DOHH2 (cell line): ENCODE measurements at regions not wholly inside any gene's neighbourhood (a gene's known extent, or its start where the extent isn't known, plus 50 kb on each side); places are given as distances from the start of the nearest gene placed in this dataset.

Source experiments
- H3F3A ChIP-seq: fragments of 200-600 bp; sonication (generic), shearing (Covaris generic); 2 replicates; pipeline ENCODE4 v1.6.0; 2016; ENCODE audit warnings: antibody characterized with exemption, mild to moderate bottlenecking; ENCODE audit not compliant: control insufficient read depth, insufficient read depth
- H3K27ac ChIP-seq: fragments of 200-600 bp; sonication (generic); 2 replicates; pipeline ENCODE4 v1.5.1; 2014; ENCODE audit warnings: low read depth, mild to moderate bottlenecking, low read length, moderate library complexity
- H3K27me3 ChIP-seq: fragments of 200-600 bp; sonication (generic); 2 replicates; pipeline ENCODE4 v1.6.1; 2014; ENCODE audit warnings: mild to moderate bottlenecking, low read length, mixed read lengths; ENCODE audit not compliant: control insufficient read depth
- H3K36me3 ChIP-seq: fragments of 200-600 bp; sonication (generic); 2 replicates; pipeline ENCODE4 v1.6.1; 2014; ENCODE audit warnings: mild to moderate bottlenecking, low read length, moderate library complexity, mixed read lengths; ENCODE audit not compliant: control insufficient read depth
- H3K4me1 ChIP-seq: fragments of 200-600 bp; sonication (generic); 2 replicates; pipeline ENCODE4 v1.6.1; 2014; ENCODE audit warnings: mild to moderate bottlenecking, low read length, mixed read lengths; ENCODE audit not compliant: control insufficient read depth
- H3K4me2 ChIP-seq: fragments of 200-600 bp; sonication (generic); 2 replicates; pipeline ENCODE4 v1.6.0; 2014; ENCODE audit warnings: mild to moderate bottlenecking, low read length, moderate library complexity
- H3K4me3 ChIP-seq: fragments of 200-600 bp; sonication (generic); 2 replicates; pipeline ENCODE4 v1.5.1; 2014; ENCODE audit warnings: mild to moderate bottlenecking, low read length, mixed read lengths
- H3K79me2 ChIP-seq: fragments of 200-600 bp; sonication (generic); 2 replicates; pipeline ENCODE4 v1.6.1; 2014; ENCODE audit warnings: mild to moderate bottlenecking, low read length, mixed read lengths; ENCODE audit not compliant: control insufficient read depth
- H3K9me2 ChIP-seq: fragments of 200-600 bp; sonication (generic); replicated peaks from 2 replicates; pipeline ENCODE4 v1.6.1; 2014; ENCODE audit warnings: mild to moderate bottlenecking, low read length, mixed read lengths; ENCODE audit not compliant: control insufficient read depth
- H3K9me3 ChIP-seq: fragments of 200-600 bp; sonication (generic); 2 replicates; pipeline ENCODE4 v1.6.1; 2014; ENCODE audit warnings: antibody characterized with exemption, low read length, mixed read lengths; ENCODE audit not compliant: control insufficient read depth, insufficient read depth
- H4K20me1 ChIP-seq: fragments of 200-600 bp; sonication (generic); 2 replicates; pipeline ENCODE4 v1.6.0; 2014; ENCODE audit warnings: low read depth, mild to moderate bottlenecking, antibody characterized with exemption, low read length, moderate library complexity; ENCODE audit not compliant: control insufficient read depth, insufficient read depth
- EZH2phosphoT487 ChIP-seq: fragments of 200-600 bp; sonication (generic); IDR thresholded peaks from 2 replicates; pipeline ENCODE4 v1.6.1; 2017; ENCODE audit warnings: borderline replicate concordance, mild to moderate bottlenecking, antibody characterized with exemption, low read length, moderate library complexity, mixed read lengths
- TF ChIP-seq, protein P1 (sequence below): fragments of 200-600 bp; sonication (generic); IDR thresholded peaks from one replicate; pipeline ENCODE4 v1.5.1; 2014; ENCODE audit warnings: antibody characterized with exemption, mild to moderate bottlenecking, low read depth, low read length; ENCODE audit not compliant: poor library complexity, severe bottlenecking

DNA sequence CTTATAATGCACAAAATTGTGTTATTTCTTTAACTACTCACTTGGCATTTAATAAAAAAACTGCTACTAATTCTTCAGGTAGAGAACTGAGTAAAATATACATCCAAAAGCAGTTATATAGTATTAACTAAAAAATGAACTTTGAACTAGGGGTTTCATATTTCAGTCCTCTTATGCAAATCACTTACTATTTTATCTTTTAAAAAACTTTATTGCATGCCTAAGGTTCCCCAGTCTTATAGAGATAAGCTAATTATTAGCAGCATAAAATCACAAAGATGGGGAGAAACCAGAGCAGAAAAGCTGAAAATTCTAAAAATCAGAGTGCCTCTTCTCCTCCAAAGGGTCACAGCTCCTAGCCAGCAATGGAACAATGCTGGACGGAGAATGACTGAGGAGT is 228.0 kb downstream of the CALCRL start:
- Histone ChIP-seq H3K4me3 (no peak overlapping the region), H3F3A (no peaks in the 10 kb centered on the region), H3K9me3 (no peaks in the 10 kb centered on the region), H3K9me2 (no peaks in the 10 kb centered on the region), H3K27me3 (no peaks in the 10 kb centered on the region), H3K4me2 (no peak overlapping the region), H3K79me2 (no peaks in the 10 kb centered on the region), H3K4me1 (no peaks in the 10 kb centered on the region), H3K27ac (no peak overlapping the region), H3K36me3 (no peaks in the 10 kb centered on the region), H4K20me1 (no peaks in the 10 kb centered on the region)
- TF ChIP-seq, protein P1, sequence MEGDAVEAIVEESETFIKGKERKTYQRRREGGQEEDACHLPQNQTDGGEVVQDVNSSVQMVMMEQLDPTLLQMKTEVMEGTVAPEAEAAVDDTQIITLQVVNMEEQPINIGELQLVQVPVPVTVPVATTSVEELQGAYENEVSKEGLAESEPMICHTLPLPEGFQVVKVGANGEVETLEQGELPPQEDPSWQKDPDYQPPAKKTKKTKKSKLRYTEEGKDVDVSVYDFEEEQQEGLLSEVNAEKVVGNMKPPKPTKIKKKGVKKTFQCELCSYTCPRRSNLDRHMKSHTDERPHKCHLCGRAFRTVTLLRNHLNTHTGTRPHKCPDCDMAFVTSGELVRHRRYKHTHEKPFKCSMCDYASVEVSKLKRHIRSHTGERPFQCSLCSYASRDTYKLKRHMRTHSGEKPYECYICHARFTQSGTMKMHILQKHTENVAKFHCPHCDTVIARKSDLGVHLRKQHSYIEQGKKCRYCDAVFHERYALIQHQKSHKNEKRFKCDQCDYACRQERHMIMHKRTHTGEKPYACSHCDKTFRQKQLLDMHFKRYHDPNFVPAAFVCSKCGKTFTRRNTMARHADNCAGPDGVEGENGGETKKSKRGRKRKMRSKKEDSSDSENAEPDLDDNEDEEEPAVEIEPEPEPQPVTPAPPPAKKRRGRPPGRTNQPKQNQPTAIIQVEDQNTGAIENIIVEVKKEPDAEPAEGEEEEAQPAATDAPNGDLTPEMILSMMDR, result no peak
- no peak for TF ChIP-seq EZH2phosphoT487

DNA sequence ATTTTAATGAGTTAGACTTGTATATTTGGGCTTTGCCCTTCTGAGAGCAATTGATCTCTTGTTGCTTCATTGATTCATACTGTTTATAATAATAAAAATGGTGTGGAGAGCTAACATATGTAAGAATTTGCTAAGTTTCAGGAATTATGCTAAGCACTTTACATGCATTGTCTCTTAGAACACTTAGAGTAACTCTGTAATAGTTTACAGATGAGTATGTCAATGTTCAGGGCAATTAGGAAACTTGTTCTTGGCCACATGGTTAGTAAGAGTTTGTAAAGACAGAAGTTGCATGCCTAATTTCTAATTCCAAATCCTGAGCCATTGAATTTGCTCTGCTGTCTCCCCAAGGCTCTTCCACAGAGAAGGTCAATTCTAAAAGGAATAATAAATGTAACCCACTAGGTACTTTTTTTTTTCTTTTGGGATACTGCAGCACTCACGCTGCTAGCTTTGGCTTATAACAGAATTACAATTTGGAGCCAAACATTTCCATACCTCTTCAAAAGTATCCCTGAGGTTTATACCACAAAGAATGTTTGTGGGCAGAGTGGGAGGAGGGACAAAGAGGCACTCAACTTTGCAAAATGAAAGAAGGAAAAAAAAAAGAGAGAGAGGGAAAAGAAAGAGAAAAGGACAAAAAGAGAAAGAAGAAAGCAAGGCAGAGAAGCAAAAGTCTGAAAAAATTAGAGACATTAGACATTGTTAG is 232.4 kb downstream of the CALCRL start:
- Histone ChIP-seq H3K27ac (no peak overlapping the region), H4K20me1 (no peaks in the 10 kb centered on the region), H3F3A (no peaks in the 10 kb centered on the region), H3K4me1 (no peaks in the 10 kb centered on the region), H3K4me2 (no peak overlapping the region), H3K9me2 (no peaks in the 10 kb centered on the region), H3K27me3 (no peaks in the 10 kb centered on the region), H3K36me3 (no peaks in the 10 kb centered on the region), H3K9me3 (no peaks in the 10 kb centered on the region), H3K4me3 (no peak overlapping the region), H3K79me2 (no peaks in the 10 kb centered on the region)
- no peak for TF ChIP-seq EZH2phosphoT487
- TF ChIP-seq, protein P1, result no peak

DNA sequence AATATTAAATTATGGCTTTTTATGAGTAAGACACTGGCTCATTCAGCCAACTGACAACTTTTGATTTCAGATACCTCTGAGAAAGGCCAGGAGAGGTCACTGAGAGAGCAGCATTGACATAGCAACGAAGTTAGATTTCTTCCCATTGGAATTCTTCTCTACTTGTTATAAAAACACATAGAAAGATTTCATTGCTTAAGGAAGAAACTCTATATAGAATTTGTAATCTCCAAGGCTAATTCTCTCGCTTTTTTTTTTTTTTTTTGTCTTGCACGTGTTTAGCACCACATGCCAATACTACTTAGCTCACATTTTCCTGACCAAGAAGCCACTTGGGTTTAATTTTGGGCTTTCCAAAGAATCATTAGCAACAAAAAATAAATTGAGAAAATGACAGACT is 233.7 kb downstream of the CALCRL start:
- H3K27ac ChIP-seq, result no peak overlapping the region
- no peaks in the 10 kb centered on the region for H3K36me3 ChIP-seq
- H3K4me2 ChIP-seq, result no peak overlapping the region
- H3K9me3 ChIP-seq, result no peaks in the 10 kb centered on the region
- H3K9me2 ChIP-seq, result no peaks in the 10 kb centered on the region
- H3K4me3 ChIP-seq, result no peak overlapping the region
- H3K27me3 ChIP-seq, result no peaks in the 10 kb centered on the region
- no peak for TF ChIP-seq EZH2phosphoT487
- TF ChIP-seq, protein P1, result no peak
- H3K79me2 ChIP-seq, result no peaks in the 10 kb centered on the region
- no peaks in the 10 kb centered on the region for H4K20me1 ChIP-seq
- no peaks in the 10 kb centered on the region for H3K4me1 ChIP-seq
- no peaks in the 10 kb centered on the region for H3F3A ChIP-seq
